ENCODE measurements at regions not wholly inside any gene's neighbourhood (a gene's known extent, or its start where the extent isn't known, plus 50 kb on each side); places are given as distances from the start of the nearest gene placed in this dataset.

DNA sequence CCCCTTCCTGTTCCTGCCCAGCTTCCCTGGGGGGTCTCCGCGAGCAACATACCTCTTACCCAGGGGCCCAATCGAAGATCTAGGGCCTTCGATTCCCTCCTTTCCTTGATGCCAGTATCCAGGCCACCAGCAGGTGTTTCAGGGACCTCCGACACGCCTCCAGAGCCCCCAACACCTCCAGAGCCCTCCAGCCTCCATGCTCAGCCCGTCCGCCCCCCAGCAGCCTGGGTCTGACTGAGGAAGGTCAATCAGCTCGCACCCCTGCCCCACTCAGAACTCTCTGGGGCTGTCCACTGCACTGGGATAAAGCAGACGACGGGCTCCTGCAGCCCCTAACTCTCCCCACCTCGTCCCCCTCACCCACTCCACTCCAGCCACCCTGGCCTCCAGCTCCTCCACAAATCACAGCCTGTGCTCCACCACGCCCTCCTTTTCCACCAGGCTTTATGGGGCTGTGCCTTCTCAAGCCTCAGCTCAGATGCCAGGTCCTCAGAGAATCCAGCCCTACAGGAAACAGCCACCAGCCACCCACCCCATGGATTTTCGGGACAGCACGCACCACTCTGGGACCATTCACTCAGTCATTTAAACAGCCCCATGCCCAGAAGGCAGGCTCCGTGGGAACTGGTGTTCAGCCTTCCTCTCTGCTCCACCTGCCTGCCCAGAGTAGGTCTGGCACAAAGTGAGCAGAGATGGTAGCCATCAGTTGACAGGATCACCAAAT, 247.1 kb downstream of the RBFOX3 start:
- no peak for TF ChIP-seq CTCF (IDR thresholded peaks at IDR 0.05)
- no peaks in the 10 kb centered on the region for H3K4me1 ChIP-seq
- no peak overlapping the region for H3K27ac ChIP-seq
- no peaks in the 10 kb centered on the region for H3K36me3 ChIP-seq
- intact Hi-C loops (cut with DNase I) = no loop called here
- no peaks in the 10 kb centered on the region for H3K9me3 ChIP-seq
- no peak overlapping the region for H3K4me3 ChIP-seq
- DNase-seq (ENCODE audit: low spot score in 2 of 2) = no peak
- no peaks in the 10 kb centered on the region for H3K27me3 ChIP-seq

DNA sequence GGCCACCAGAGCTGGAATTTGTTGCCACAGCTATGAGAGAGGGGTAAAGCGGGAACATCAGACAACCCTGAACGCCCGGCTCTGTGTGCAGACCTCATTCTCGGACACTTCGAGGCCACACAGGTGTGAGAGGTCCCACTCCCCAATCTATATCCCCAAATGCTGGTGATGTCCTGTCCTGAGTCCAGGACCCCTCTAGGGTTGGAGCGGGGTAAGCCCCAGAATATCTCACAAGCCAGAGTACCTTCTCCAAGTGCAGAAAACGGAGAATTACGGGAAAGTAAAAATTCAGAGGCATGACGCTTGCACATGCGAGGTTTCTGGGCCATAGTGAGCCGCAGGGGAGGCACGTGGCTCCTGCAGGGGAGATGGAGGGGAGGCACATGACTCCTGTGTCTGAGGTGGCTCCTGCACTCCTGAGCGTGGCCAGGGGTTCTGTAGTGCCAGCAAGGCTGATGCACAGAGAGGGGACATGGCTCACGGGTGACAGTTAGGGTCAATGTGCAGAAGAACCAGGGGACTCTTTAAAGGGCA, 248.0 kb downstream of the RBFOX3 start:
- no peaks in the 10 kb centered on the region for H3K36me3 ChIP-seq
- no peaks in the 10 kb centered on the region for H3K9me3 ChIP-seq
- intact Hi-C loops (cut with DNase I) = no loop called here
- no peak overlapping the region for H3K27ac ChIP-seq
- no peaks in the 10 kb centered on the region for H3K4me1 ChIP-seq
- TF ChIP-seq CTCF (IDR thresholded peaks at IDR 0.05) = no peak
- H3K27me3 ChIP-seq = no peaks in the 10 kb centered on the region
- no peak for DNase-seq (ENCODE audit: low spot score in 2 of 2)
- no peak overlapping the region for H3K4me3 ChIP-seq

GRCh38 chr17:79361873-79362771, 248.7 kb downstream of the RBFOX3 start:
- no peaks in the 10 kb centered on the region for H3K4me1 ChIP-seq
- no peaks in the 10 kb centered on the region for H3K9me3 ChIP-seq
- H3K36me3 ChIP-seq = no peaks in the 10 kb centered on the region
- no peak for DNase-seq (ENCODE audit: low spot score in 2 of 2)
- H3K4me3 ChIP-seq = no peak overlapping the region
- no peak for TF ChIP-seq CTCF (IDR thresholded peaks at IDR 0.05)
- no peaks in the 10 kb centered on the region for H3K27me3 ChIP-seq
- no peak overlapping the region for H3K27ac ChIP-seq
- intact Hi-C loops (cut with DNase I) = no loop called here

DNA sequence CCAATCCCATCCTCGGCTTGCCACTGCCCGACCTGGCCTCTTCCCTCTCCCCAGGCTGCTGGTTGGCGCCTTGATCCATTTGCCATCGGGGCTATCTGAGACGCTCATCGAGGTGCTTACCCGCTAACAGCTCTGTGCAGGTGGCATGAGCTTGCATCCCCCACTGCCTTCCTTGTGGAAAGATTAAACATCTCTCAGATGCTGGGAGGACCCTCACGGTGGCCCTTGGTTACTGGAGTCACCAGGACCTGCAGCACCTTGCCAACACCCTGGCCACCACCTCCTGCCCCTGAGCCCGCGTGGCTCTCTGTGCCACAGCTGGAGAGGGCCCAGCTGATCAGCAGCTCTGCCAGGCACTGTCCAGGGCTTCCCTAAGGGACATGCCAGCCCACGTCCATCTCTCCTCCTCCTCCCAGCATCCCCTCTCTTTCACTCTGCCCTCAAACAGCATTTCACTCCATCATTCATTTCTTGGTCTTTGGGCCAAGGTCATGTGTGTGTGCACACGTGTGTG, 249.6 kb downstream of the RBFOX3 start:
- Histone ChIP-seq H3K9me3 (no peaks in the 10 kb centered on the region), H3K4me1 (no peaks in the 10 kb centered on the region), H3K27ac (no peak overlapping the region), H3K36me3 (no peaks in the 10 kb centered on the region), H3K27me3 (peaks cover 5% of the 10 kb centered on the region), H3K4me3 (no peak overlapping the region)
- DNase-seq (ENCODE audit: low spot score in 2 of 2) = no peak
- intact Hi-C loops (cut with DNase I) = no loop called here
- no peak for TF ChIP-seq CTCF (IDR thresholded peaks at IDR 0.05)

DNA sequence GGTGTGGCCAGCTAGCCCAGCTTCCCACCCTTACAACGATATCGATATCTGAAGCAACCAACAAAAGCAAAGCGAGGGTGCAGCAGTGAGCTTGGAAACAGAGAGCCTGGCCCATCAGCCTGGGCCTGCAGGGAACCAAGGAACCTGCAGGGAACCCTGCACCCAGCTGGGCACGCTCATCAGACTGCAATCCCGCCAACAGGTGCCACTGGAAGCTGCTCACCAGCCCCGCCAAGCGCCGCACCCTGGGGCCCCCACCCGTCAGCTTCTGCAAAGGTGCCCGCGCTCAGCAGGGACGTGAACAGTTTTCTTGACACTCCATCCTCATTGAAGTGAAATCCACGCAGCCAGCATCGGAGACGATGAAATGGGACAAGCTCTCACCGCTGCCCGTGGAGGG, 250.7 kb downstream of the RBFOX3 start:
- intact Hi-C loops (cut with DNase I) = no loop called here
- no peaks in the 10 kb centered on the region for H3K9me3 ChIP-seq
- H3K36me3 ChIP-seq = no peaks in the 10 kb centered on the region
- DNase-seq (ENCODE audit: low spot score in 2 of 2) = no peak
- peaks cover 5% of the 10 kb centered on the region for H3K27me3 ChIP-seq
- H3K27ac ChIP-seq = no peak overlapping the region
- H3K4me3 ChIP-seq = no peak overlapping the region
- H3K4me1 ChIP-seq = no peaks in the 10 kb centered on the region
- no peak for TF ChIP-seq CTCF (IDR thresholded peaks at IDR 0.05)

Data from ascending aorta (tissue), 2 donors.